Activated CD4-positive, alpha-beta T cell treated with anti-CD3 and anti-CD28 coated beads, Interleukin-2, amount 10 ng/mL, durations not matched to agents 24 days and 14 days (primary cell): ENCODE measurements at regions not wholly inside any gene's neighbourhood (a gene's known extent, or its start where the extent isn't known, plus 50 kb on each side); places are given as distances from the start of the nearest gene placed in this dataset.

Experiments used
- DNase-seq: peaks from one replicate; pipeline ENCODE4 v3.0.0; 2022
- H3K27ac Mint-ChIP-seq: one replicate; pipeline ENCODE4 v1.8.0; 2022; ENCODE audit warnings: mild to moderate bottlenecking, mixed read lengths
- H3K27me3 Mint-ChIP-seq: one replicate; pipeline ENCODE4 v1.8.0; 2022; ENCODE audit warnings: mixed read lengths
- H3K36me3 Mint-ChIP-seq: one replicate; pipeline ENCODE4 v1.8.0; 2022; ENCODE audit warnings: low read depth, mild to moderate bottlenecking, mixed read lengths
- H3K4me1 Mint-ChIP-seq: one replicate; pipeline ENCODE4 v1.8.0; 2021; ENCODE audit warnings: mixed read lengths
- H3K4me3 Mint-ChIP-seq: one replicate; pipeline ENCODE4 v1.8.0; 2022; ENCODE audit warnings: mild to moderate bottlenecking, moderate library complexity, mixed read lengths
- H3K9me3 Mint-ChIP-seq: one replicate; pipeline ENCODE4 v1.8.0; 2021; ENCODE audit warnings: mixed read lengths
- intact Hi-C: fragments of 100-400 bp; cut with micrococcal nuclease; formaldehyde crosslinking; loops from one replicate; pipeline ENCODE4 v1.15.1; 2023

- H3K4me1 Mint-ChIP-seq, result no peaks in the 10 kb centered on the region
- H3K4me3 Mint-ChIP-seq, result no peak overlapping the region
- H3K27me3 Mint-ChIP-seq, result no peaks in the 10 kb centered on the region
- peaks cover 15% of the 10 kb centered on the region for H3K9me3 Mint-ChIP-seq
- intact Hi-C loops, result no loop called here
- H3K27ac Mint-ChIP-seq, result no peak overlapping the region
- DNase-seq, result no peak
- H3K36me3 Mint-ChIP-seq, result no peaks in the 10 kb centered on the region
These were observed 943.8 kb upstream of the TYRP1 start for GRCh38 chr9:11749396-11749795.

- H3K27ac Mint-ChIP-seq, result no peak overlapping the region
- no peak overlapping the region for H3K4me3 Mint-ChIP-seq
- H3K36me3 Mint-ChIP-seq, result no peaks in the 10 kb centered on the region
- DNase-seq, result no peak
- intact Hi-C loops, result no loop called here
- H3K4me1 Mint-ChIP-seq, result no peaks in the 10 kb centered on the region
- peaks cover 6% of the 10 kb centered on the region for H3K9me3 Mint-ChIP-seq
- H3K27me3 Mint-ChIP-seq, result no peaks in the 10 kb centered on the region
These were observed 937.2 kb upstream of the TYRP1 start for GRCh38 chr9:11755951-11756350.

GRCh38 chr9:11757408-11757807 lies 935.8 kb upstream of the TYRP1 start:
- no peak for DNase-seq
- Mint-ChIP-seq H3K9me3 (no peaks in the 10 kb centered on the region), H3K27me3 (no peaks in the 10 kb centered on the region), H3K27ac (no peak overlapping the region), H3K36me3 (no peaks in the 10 kb centered on the region), H3K4me1 (no peaks in the 10 kb centered on the region), H3K4me3 (no peak overlapping the region)
- intact Hi-C loops, result no loop called here

GRCh38 chr9:11758016-11758415 lies 935.2 kb upstream of the TYRP1 start:
- Mint-ChIP-seq H3K9me3 (no peaks in the 10 kb centered on the region), H3K27ac (no peak overlapping the region), H3K4me3 (no peak overlapping the region), H3K36me3 (no peaks in the 10 kb centered on the region), H3K4me1 (no peaks in the 10 kb centered on the region), H3K27me3 (no peaks in the 10 kb centered on the region)
- DNase-seq, result no peak
- intact Hi-C loops, result no loop called here

- H3K27ac Mint-ChIP-seq, result no peak overlapping the region
- H3K4me3 Mint-ChIP-seq, result no peak overlapping the region
- H3K36me3 Mint-ChIP-seq, result no peaks in the 10 kb centered on the region
- DNase-seq, result no peak
- no peaks in the 10 kb centered on the region for H3K4me1 Mint-ChIP-seq
- H3K27me3 Mint-ChIP-seq, result no peaks in the 10 kb centered on the region
- H3K9me3 Mint-ChIP-seq, result peaks cover 7% of the 10 kb centered on the region
- intact Hi-C loops, result no loop called here
These were observed 913.2 kb upstream of the TYRP1 start for GRCh38 chr9:11779971-11780370.

- DNase-seq, result no peak
- intact Hi-C loops, result no loop called here
- H3K4me3 Mint-ChIP-seq, result no peak overlapping the region
- H3K27ac Mint-ChIP-seq, result no peak overlapping the region
- peaks cover 3% of the 10 kb centered on the region for H3K9me3 Mint-ChIP-seq
- no peaks in the 10 kb centered on the region for H3K4me1 Mint-ChIP-seq
- H3K36me3 Mint-ChIP-seq, result no peaks in the 10 kb centered on the region
- H3K27me3 Mint-ChIP-seq, result no peaks in the 10 kb centered on the region
These were observed 900.3 kb upstream of the TYRP1 start for GRCh38 chr9:11792870-11793269.

- no peak for DNase-seq
- peaks cover 7% of the 10 kb centered on the region for H3K9me3 Mint-ChIP-seq
- no peaks in the 10 kb centered on the region for H3K36me3 Mint-ChIP-seq
- no peak overlapping the region for H3K4me3 Mint-ChIP-seq
- intact Hi-C loops, result no loop called here
- no peaks in the 10 kb centered on the region for H3K4me1 Mint-ChIP-seq
- no peaks in the 10 kb centered on the region for H3K27me3 Mint-ChIP-seq
- no peak overlapping the region for H3K27ac Mint-ChIP-seq
These were observed 898.2 kb upstream of the TYRP1 start for GRCh38 chr9:11794984-11795383.

- no peak for DNase-seq
- Mint-ChIP-seq H3K9me3 (peaks cover 4% of the 10 kb centered on the region), H3K36me3 (no peaks in the 10 kb centered on the region), H3K4me1 (no peaks in the 10 kb centered on the region), H3K4me3 (no peak overlapping the region), H3K27me3 (no peaks in the 10 kb centered on the region), H3K27ac (no peak overlapping the region)
- intact Hi-C loops, result no loop called here
These were observed 887.2 kb upstream of the TYRP1 start for GRCh38 chr9:11805969-11806368.

GRCh38 chr9:11821306-11821975 lies 871.7 kb upstream of the TYRP1 start:
- no peak overlapping the region for H3K27ac Mint-ChIP-seq
- H3K27me3 Mint-ChIP-seq, result no peaks in the 10 kb centered on the region
- intact Hi-C loops, result no loop called here
- H3K4me1 Mint-ChIP-seq, result no peaks in the 10 kb centered on the region
- no peak overlapping the region for H3K4me3 Mint-ChIP-seq
- peaks cover 5% of the 10 kb centered on the region for H3K9me3 Mint-ChIP-seq
- no peaks in the 10 kb centered on the region for H3K36me3 Mint-ChIP-seq
- no peak for DNase-seq

GRCh38 chr9:11828201-11828600 lies 865.0 kb upstream of the TYRP1 start:
- Mint-ChIP-seq H3K4me3 (no peak overlapping the region), H3K27me3 (no peaks in the 10 kb centered on the region), H3K27ac (no peak overlapping the region), H3K36me3 (no peaks in the 10 kb centered on the region), H3K4me1 (no peaks in the 10 kb centered on the region), H3K9me3 (peaks cover 4% of the 10 kb centered on the region)
- no peak for DNase-seq
- intact Hi-C loops, result no loop called here

GRCh38 chr9:11833056-11833455 lies 860.1 kb upstream of the TYRP1 start:
- DNase-seq, result no peak
- H3K4me1 Mint-ChIP-seq, result no peaks in the 10 kb centered on the region
- no peak overlapping the region for H3K27ac Mint-ChIP-seq
- H3K36me3 Mint-ChIP-seq, result no peaks in the 10 kb centered on the region
- H3K9me3 Mint-ChIP-seq, result peaks cover 12% of the 10 kb centered on the region
- no peaks in the 10 kb centered on the region for H3K27me3 Mint-ChIP-seq
- no peak overlapping the region for H3K4me3 Mint-ChIP-seq
- intact Hi-C loops, result no loop called here

GRCh38 chr9:11868795-11869194 lies 824.4 kb upstream of the TYRP1 start:
- intact Hi-C loops, result no loop called here
- no peak for DNase-seq
- Mint-ChIP-seq H3K4me1 (no peaks in the 10 kb centered on the region), H3K27ac (no peak overlapping the region), H3K36me3 (no peaks in the 10 kb centered on the region), H3K4me3 (no peak overlapping the region), H3K27me3 (no peaks in the 10 kb centered on the region), H3K9me3 (no peaks in the 10 kb centered on the region)

- Mint-ChIP-seq H3K9me3 (no peaks in the 10 kb centered on the region), H3K27ac (no peak overlapping the region), H3K27me3 (no peaks in the 10 kb centered on the region), H3K36me3 (no peaks in the 10 kb centered on the region), H3K4me3 (no peak overlapping the region), H3K4me1 (no peaks in the 10 kb centered on the region)
- no peak for DNase-seq
- intact Hi-C loops, result no loop called here
These were observed 821.3 kb upstream of the TYRP1 start for GRCh38 chr9:11871852-11872251.

GRCh38 chr9:11872471-11872870 lies 820.7 kb upstream of the TYRP1 start:
- intact Hi-C loops, result no loop called here
- H3K27me3 Mint-ChIP-seq, result no peaks in the 10 kb centered on the region
- no peaks in the 10 kb centered on the region for H3K36me3 Mint-ChIP-seq
- no peak for DNase-seq
- no peaks in the 10 kb centered on the region for H3K9me3 Mint-ChIP-seq
- H3K4me3 Mint-ChIP-seq, result no peak overlapping the region
- H3K27ac Mint-ChIP-seq, result no peak overlapping the region
- no peaks in the 10 kb centered on the region for H3K4me1 Mint-ChIP-seq

- intact Hi-C loops, result no loop called here
- H3K27ac Mint-ChIP-seq, result no peak overlapping the region
- no peaks in the 10 kb centered on the region for H3K36me3 Mint-ChIP-seq
- DNase-seq, result no peak
- no peaks in the 10 kb centered on the region for H3K27me3 Mint-ChIP-seq
- H3K4me1 Mint-ChIP-seq, result no peaks in the 10 kb centered on the region
- H3K9me3 Mint-ChIP-seq, result peaks cover 4% of the 10 kb centered on the region
- H3K4me3 Mint-ChIP-seq, result no peak overlapping the region
These were observed 818.8 kb upstream of the TYRP1 start for GRCh38 chr9:11874414-11874813.
